Brain microvascular endothelial cell (primary cell): ENCODE measurements at regions not wholly inside any gene's neighbourhood (a gene's known extent, or its start where the extent isn't known, plus 50 kb on each side); places are given as distances from the start of the nearest gene placed in this dataset.

ENCODE experiments used
- DNase-seq: peaks from one replicate; pipeline ENCODE4 v3.0.0-alpha.2; 2020
- H3K27ac ChIP-seq: fragments of 250-450 bp; sonication (Bioruptor Pico); 2 replicates; pipeline ENCODE4 v1.5.1; 2020; ENCODE audit warnings: mild to moderate bottlenecking, moderate library complexity
- H3K27me3 ChIP-seq: fragments of 250-450 bp; sonication (Bioruptor Pico); replicated peaks from 2 replicates; pipeline ENCODE4 v1.5.1; 2020; ENCODE audit warnings: mild to moderate bottlenecking
- H3K36me3 ChIP-seq: fragments of 250-450 bp; sonication (Bioruptor Pico); replicated peaks from 2 replicates; pipeline ENCODE4 v1.5.1; 2020; ENCODE audit warnings: mild to moderate bottlenecking
- H3K4me3 ChIP-seq: 2 replicates; pipeline ENCODE4 v1.5.1; 2011; ENCODE audit warnings: low read depth, mild to moderate bottlenecking, control low read depth, low read length, moderate library complexity
- CTCF ChIP-seq: IDR thresholded peaks from 2 replicates; pipeline ENCODE4 v1.5.1; 2011; ENCODE audit warnings: low read depth, mild to moderate bottlenecking, moderate library complexity, low read length, control low read depth, inconsistent platforms; ENCODE audit errors: missing control alignments
- in situ Hi-C: cut with HindIII; loops from 2 replicates; pipeline ENCODE4 v1.10.0; 2017; ENCODE audit warnings: low sequenced_read_pairs, low pct_ligation_motif_present

GRCh38 chr17:77737442-77738265 lies 220.8 kb upstream of the TNRC6C start:
- Histone ChIP-seq H3K27ac (no peak overlapping the region), H3K36me3 (no peaks in the 10 kb centered on the region), H3K27me3 (peaks cover 25% of the 10 kb centered on the region), H3K4me3 (no peak overlapping the region)
- TF ChIP-seq CTCF: no peak
- in situ Hi-C loops: no loop called here
- DNase-seq: no peak

- in situ Hi-C loops: no loop called here
- TF ChIP-seq CTCF: no peak
- H3K27me3 ChIP-seq: peaks cover 20% of the 10 kb centered on the region
- H3K4me3 ChIP-seq: no peak overlapping the region
- no peak for DNase-seq
- H3K36me3 ChIP-seq: no peaks in the 10 kb centered on the region
- no peak overlapping the region for H3K27ac ChIP-seq
Measured at GRCh38 chr17:77738751-77739531, 219.6 kb upstream of the TNRC6C start.

GRCh38 chr17:77740481-77740880 lies 218.0 kb upstream of the TNRC6C start:
- H3K36me3 ChIP-seq: no peaks in the 10 kb centered on the region
- TF ChIP-seq CTCF: no peak
- in situ Hi-C loops: no loop called here
- H3K27ac ChIP-seq: no peak overlapping the region
- H3K27me3 ChIP-seq: peaks cover 8% of the 10 kb centered on the region
- no peak overlapping the region for H3K4me3 ChIP-seq
- DNase-seq: no peak

GRCh38 chr17:77741109-77741508 lies 217.4 kb upstream of the TNRC6C start:
- no peaks in the 10 kb centered on the region for H3K36me3 ChIP-seq
- H3K27me3 ChIP-seq: peaks cover 6% of the 10 kb centered on the region
- no peak overlapping the region for H3K27ac ChIP-seq
- H3K4me3 ChIP-seq: no peak overlapping the region
- DNase-seq: no peak
- peak; percentile 61 for TF ChIP-seq CTCF
- in situ Hi-C loops: no loop called here

- H3K27me3 ChIP-seq: no peaks in the 10 kb centered on the region
- H3K36me3 ChIP-seq: no peaks in the 10 kb centered on the region
- TF ChIP-seq CTCF: no peak
- no peak overlapping the region for H3K4me3 ChIP-seq
- DNase-seq: no peak
- H3K27ac ChIP-seq: no peak overlapping the region
- in situ Hi-C loops: no loop called here
Measured at GRCh38 chr17:77742579-77742978, 215.9 kb upstream of the TNRC6C start.
